ENCODE measurements at regions not wholly inside any gene's neighbourhood (a gene's known extent, or its start where the extent isn't known, plus 50 kb on each side); places are given as distances from the start of the nearest gene placed in this dataset.

DNA sequence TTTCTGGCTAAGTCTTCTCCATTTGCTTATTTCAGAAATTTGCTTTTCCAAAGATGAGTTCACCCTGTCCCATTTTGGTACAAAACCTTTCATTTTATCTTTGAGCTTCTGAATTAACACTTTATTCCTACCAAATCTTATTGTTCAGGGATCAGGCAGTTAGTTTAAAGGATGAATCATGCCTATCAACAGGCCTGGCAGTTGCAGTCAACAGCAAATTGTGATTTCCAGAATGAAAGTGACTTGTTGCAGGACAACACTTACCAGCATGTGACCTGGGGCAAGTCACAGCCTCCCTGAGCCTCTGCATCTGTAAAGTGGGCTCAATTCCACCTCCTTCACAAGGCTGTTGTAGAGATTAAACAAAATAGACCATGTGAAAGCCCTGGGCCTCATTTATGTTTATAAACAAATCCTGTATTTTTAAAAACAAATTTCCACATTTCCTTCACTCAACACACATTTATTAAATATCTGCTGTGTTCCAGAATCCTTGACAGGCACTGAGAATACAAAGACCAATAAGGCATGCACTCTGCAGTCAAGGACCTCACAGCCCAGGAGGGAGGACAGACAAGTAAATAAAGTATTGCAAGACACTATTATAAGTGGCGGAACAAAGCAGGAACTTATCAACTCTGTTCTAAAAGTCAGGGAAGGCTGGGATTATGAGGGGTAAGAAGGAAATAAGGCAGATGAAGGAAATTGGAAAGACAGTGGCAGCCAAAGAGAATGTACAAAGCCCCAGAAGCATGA is 359.1 kb upstream of the IL12A start:
- no peak overlapping the region for H3K27ac ChIP-seq
- H3K9ac ChIP-seq (ENCODE audit: insufficient read length) = no peak overlapping the region
- TF ChIP-seq POLR2AphosphoS5 (IDR thresholded peaks at IDR 0.05; ENCODE audit: borderline replicate concordance, low read depth, low read length) (no peak), EZH2 (IDR thresholded peaks at IDR 0.05) (no peak), FOXP2 (optimal IDR thresholded peaks at IDR 0.05; ENCODE audit: control extremely low read depth, extremely low read length, insufficient read depth) (no peak)
- H3K9me3 ChIP-seq (ENCODE audit: low read depth, low read length) = no peaks in the 10 kb centered on the region
- no peak for DNase-seq (ENCODE audit: low read depth, low spot score)
- H3K36me3 ChIP-seq (ENCODE audit: insufficient read depth, low read length) = no peaks in the 10 kb centered on the region
- H3K4me3 ChIP-seq = no peak overlapping the region

DNA sequence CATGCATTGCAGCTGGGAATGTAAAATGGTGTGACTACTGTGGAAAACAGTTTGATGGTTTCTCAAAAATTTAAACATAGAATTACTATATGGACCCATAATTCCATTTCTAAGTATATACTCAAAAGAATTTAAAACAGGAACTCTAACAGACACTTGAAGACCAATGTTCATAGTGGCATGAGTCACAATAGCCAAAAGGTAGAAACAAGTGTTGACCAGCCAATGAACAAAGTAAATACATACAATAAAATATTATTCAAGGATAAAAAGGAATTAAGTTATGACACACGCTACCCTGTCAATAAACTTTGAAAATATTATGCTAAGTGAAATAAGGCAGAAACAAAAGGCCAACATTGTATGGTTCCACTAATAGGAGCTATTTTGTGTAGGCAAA is 357.4 kb upstream of the IL12A start:
- Histone ChIP-seq H3K4me3 (no peak overlapping the region), H3K9ac (ENCODE audit: insufficient read length) (no peak overlapping the region), H3K36me3 (ENCODE audit: insufficient read depth, low read length) (no peaks in the 10 kb centered on the region), H3K9me3 (ENCODE audit: low read depth, low read length) (no peaks in the 10 kb centered on the region), H3K27ac (no peak overlapping the region)
- no peak for DNase-seq (ENCODE audit: low read depth, low spot score)
- no peak for TF ChIP-seq FOXP2 (optimal IDR thresholded peaks at IDR 0.05; ENCODE audit: control extremely low read depth, extremely low read length, insufficient read depth)
- no peak for TF ChIP-seq POLR2AphosphoS5 (IDR thresholded peaks at IDR 0.05; ENCODE audit: borderline replicate concordance, low read depth, low read length)
- TF ChIP-seq EZH2 (IDR thresholded peaks at IDR 0.05) = no peak

DNA sequence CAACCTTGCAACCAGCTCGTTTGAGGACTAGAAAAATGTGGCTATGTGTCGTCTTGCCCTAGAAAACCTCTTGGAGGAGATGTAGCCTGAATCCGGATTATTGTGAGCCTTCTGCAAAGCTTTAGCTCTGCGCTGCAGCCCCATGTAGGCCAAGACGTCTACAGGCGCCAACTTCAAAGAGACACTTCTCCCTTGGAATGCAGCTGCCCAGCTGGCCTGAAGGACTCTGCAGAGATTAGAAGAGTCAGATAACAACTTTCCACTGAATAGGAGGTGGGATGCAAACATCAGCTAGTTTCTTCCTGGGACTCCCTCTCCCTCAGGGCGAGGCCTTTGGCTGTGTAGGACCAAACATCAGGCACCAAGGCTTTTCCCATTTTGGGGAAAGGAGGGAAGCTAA is 356.5 kb upstream of the IL12A start:
- no peaks in the 10 kb centered on the region for H3K9me3 ChIP-seq (ENCODE audit: low read depth, low read length)
- H3K4me3 ChIP-seq = no peak overlapping the region
- no peak for DNase-seq (ENCODE audit: low read depth, low spot score)
- no peaks in the 10 kb centered on the region for H3K36me3 ChIP-seq (ENCODE audit: insufficient read depth, low read length)
- no peak overlapping the region for H3K9ac ChIP-seq (ENCODE audit: insufficient read length)
- no peak for TF ChIP-seq FOXP2 (optimal IDR thresholded peaks at IDR 0.05; ENCODE audit: control extremely low read depth, extremely low read length, insufficient read depth)
- TF ChIP-seq POLR2AphosphoS5 (IDR thresholded peaks at IDR 0.05; ENCODE audit: borderline replicate concordance, low read depth, low read length) = no peak
- H3K27ac ChIP-seq = no peak overlapping the region

DNA sequence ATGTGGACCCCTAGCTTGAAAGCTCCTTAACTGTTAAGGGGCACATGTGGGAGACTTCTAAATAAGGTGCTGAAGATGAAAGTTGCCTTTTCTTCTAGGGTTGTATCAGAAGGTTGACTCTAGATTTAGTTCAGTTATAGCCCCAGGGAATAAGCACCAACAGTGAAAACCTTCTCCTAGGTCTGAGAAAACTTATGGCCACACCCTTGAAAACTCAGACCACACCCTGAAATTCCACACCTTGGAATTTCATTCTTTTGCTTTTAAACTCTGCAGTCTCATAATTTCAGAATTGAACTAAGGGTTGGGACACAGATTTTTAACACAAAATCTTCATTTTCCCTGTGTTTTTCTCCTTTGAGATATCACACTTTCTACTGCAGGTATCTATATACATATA is 355.8 kb upstream of the IL12A start:
- Histone ChIP-seq H3K36me3 (ENCODE audit: insufficient read depth, low read length) (no peaks in the 10 kb centered on the region), H3K27ac (no peak overlapping the region), H3K9ac (ENCODE audit: insufficient read length) (no peak overlapping the region), H3K9me3 (ENCODE audit: low read depth, low read length) (no peaks in the 10 kb centered on the region), H3K4me3 (no peak overlapping the region)
- TF ChIP-seq POLR2AphosphoS5 (IDR thresholded peaks at IDR 0.05; ENCODE audit: borderline replicate concordance, low read depth, low read length) = no peak
- TF ChIP-seq EZH2 (IDR thresholded peaks at IDR 0.05) = no peak
- no peak for TF ChIP-seq FOXP2 (optimal IDR thresholded peaks at IDR 0.05; ENCODE audit: control extremely low read depth, extremely low read length, insufficient read depth)
- DNase-seq (ENCODE audit: low read depth, low spot score) = no peak

DNA sequence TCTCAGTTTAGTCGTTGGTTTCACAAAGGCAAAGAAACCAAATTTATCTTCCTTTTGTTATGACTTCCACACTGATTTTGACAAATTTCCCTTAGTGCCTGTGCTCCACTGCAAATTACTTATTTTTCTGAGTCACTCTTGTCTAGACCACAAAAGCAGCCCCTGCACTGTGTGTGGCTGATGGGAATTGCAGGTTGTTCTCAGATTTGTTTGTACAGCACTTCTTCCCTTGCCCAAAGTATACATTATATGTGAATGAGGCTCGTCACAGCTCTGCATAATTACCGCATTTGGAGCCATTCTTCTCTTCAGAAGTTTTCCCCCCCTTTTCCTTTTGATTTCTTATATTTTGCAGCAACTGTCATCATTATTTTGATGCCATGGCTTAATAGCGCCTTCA is 354.2 kb upstream of the IL12A start:
- H3K9me3 ChIP-seq (ENCODE audit: low read depth, low read length) = no peaks in the 10 kb centered on the region
- no peak for DNase-seq (ENCODE audit: low read depth, low spot score)

DNA sequence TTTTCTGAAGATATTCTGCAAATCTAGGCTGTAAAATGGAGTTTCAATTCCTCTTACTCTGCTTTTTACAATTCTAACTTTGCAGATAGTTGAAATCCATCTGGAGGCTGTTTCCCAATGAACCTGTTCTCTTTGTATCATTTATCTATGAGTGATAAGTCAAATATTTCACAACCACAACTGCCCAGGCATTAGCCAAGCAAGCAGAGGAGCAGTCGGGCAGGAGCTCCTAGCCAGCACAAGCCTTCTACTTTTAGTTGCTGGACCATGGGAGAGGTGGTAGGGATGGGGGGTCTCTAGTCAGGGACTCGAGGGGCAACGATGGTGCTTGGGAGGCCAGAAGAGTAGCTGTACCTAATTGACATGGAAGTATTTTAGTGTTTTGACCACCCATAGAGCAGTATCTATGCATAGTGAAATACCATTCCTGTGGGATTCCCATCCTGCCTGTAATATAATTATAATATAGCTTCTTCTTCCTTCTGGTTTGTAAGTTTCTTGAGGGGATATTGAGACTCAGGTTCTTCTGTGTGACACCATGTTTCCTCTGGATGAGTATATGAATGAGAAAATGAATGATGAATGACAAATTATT is 353.5 kb upstream of the IL12A start:
- Histone ChIP-seq H3K27ac (no peak overlapping the region), H3K9me3 (ENCODE audit: low read depth, low read length) (no peaks in the 10 kb centered on the region), H3K36me3 (ENCODE audit: insufficient read depth, low read length) (no peaks in the 10 kb centered on the region), H3K9ac (ENCODE audit: insufficient read length) (no peak overlapping the region), H3K4me3 (no peak overlapping the region)
- DNase-seq (ENCODE audit: low read depth, low spot score) = no peak
- no peak for TF ChIP-seq EZH2 (IDR thresholded peaks at IDR 0.05)
- no peak for TF ChIP-seq POLR2AphosphoS5 (IDR thresholded peaks at IDR 0.05; ENCODE audit: borderline replicate concordance, low read depth, low read length)
- TF ChIP-seq FOXP2 (optimal IDR thresholded peaks at IDR 0.05; ENCODE audit: control extremely low read depth, extremely low read length, insufficient read depth) = no peak

More for the DNA sequence above, 354.2 kb upstream of the IL12A start:
- no peaks in the 10 kb centered on the region for H3K36me3 ChIP-seq (ENCODE audit: insufficient read depth, low read length)
- H3K4me3 ChIP-seq = no peak overlapping the region
- no peak overlapping the region for H3K27ac ChIP-seq
- TF ChIP-seq EZH2 (IDR thresholded peaks at IDR 0.05) (no peak), FOXP2 (optimal IDR thresholded peaks at IDR 0.05; ENCODE audit: control extremely low read depth, extremely low read length, insufficient read depth) (no peak), POLR2AphosphoS5 (IDR thresholded peaks at IDR 0.05; ENCODE audit: borderline replicate concordance, low read depth, low read length) (no peak)
- no peak overlapping the region for H3K9ac ChIP-seq (ENCODE audit: insufficient read length)

DNA sequence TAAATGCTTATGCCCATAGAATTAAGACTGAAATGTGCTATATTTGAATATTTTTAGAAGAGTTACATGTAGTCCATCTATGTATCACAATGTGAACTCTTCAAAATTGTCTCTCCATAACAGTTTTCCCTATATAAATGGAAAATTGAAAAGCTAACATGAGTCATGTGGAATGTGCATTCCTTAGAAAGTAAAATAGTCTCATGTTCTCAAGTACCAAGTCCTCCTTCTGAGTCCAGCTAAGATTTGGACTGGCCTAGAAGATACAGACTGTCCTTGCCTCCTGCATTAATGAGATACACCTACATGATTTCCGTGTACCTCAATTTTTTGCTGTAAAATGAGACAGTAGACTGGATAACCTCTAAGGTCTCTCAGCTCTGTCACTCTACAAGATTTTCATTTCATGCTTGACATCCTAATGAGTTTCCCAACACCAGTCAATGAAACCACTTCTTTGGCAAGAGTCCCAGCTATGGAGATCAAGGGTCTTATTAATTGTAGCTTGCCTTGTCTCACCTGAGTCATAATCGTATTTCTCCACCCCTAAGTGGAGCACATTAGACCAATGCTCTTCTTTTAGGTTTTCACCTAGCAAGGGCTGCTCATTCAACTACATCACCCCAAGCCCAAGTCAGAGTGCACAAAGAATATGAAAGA is 350.6 kb upstream of the IL12A start:
- Histone ChIP-seq H3K9me3 (ENCODE audit: low read depth, low read length) (no peaks in the 10 kb centered on the region), H3K27ac (no peak overlapping the region), H3K4me3 (no peak overlapping the region), H3K9ac (ENCODE audit: insufficient read length) (no peak overlapping the region), H3K36me3 (ENCODE audit: insufficient read depth, low read length) (no peaks in the 10 kb centered on the region)
- DNase-seq (ENCODE audit: low read depth, low spot score) = no peak
- TF ChIP-seq EZH2 (IDR thresholded peaks at IDR 0.05) (no peak), FOXP2 (optimal IDR thresholded peaks at IDR 0.05; ENCODE audit: control extremely low read depth, extremely low read length, insufficient read depth) (no peak), POLR2AphosphoS5 (IDR thresholded peaks at IDR 0.05; ENCODE audit: borderline replicate concordance, low read depth, low read length) (no peak)

DNA sequence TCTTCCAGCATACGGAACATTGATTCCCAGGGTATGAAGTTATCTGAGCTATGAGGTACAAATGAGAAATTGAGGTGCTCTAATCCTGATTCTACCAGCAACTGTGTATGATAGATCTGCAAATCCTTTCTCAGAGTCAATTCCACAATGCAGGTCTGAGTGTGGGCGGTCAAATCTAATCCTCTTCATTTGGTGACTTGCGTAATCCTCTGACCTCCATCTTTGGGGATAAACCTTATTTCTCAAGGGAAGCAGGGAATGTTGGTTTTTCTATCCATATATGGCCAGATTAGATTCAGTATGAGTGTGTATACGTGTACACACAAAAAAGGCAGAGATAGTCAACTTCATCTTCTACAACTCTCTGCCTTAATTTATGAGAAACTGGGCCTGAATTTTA is 348.4 kb upstream of the IL12A start:
- no peak for TF ChIP-seq EZH2 (IDR thresholded peaks at IDR 0.05)
- TF ChIP-seq POLR2AphosphoS5 (IDR thresholded peaks at IDR 0.05; ENCODE audit: borderline replicate concordance, low read depth, low read length) = no peak
- TF ChIP-seq FOXP2 (optimal IDR thresholded peaks at IDR 0.05; ENCODE audit: control extremely low read depth, extremely low read length, insufficient read depth) = no peak
- no peaks in the 10 kb centered on the region for H3K36me3 ChIP-seq (ENCODE audit: insufficient read depth, low read length)
- no peak overlapping the region for H3K9ac ChIP-seq (ENCODE audit: insufficient read length)
- no peak overlapping the region for H3K4me3 ChIP-seq
- no peaks in the 10 kb centered on the region for H3K9me3 ChIP-seq (ENCODE audit: low read depth, low read length)
- no peak overlapping the region for H3K27ac ChIP-seq
- no peak for DNase-seq (ENCODE audit: low read depth, low spot score)

Measured in SK-N-MC (cell line).